ENCODE measurements at regions not wholly inside any gene's neighbourhood (a gene's known extent, or its start where the extent isn't known, plus 50 kb on each side); places are given as distances from the start of the nearest gene placed in this dataset.

DNA sequence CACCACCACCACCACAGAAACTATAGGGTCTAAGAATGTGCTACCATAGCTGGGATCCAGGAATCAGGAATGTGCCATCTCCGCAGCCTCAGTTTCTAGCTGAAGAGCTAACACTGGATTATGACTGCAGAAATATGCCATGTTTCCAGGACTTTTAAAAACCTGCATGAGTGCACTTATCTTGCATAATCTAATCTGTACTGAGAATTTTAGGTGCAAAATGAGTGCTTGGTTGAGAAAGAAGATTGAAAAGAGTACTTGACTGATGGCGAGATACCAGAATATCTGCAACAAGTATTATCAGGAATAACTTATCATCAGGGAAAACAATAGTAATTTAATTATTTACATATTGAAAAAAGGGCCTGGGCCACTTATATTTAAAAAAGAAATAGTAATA lies 97.2 kb upstream of the FAM216B start:
- Mint-ChIP-seq H3K36me3 (no peaks in the 10 kb centered on the region), H3K4me3 (no peak overlapping the region), H3K4me1 (peaks cover 6% of the 10 kb centered on the region; the same call in 1 of the 2 replicates), H3K27ac (no peak overlapping the region), H3K9me3 (peaks cover 4% of the 10 kb centered on the region; the same call in 1 of the 2 replicates), H3K27me3 (ENCODE audit: low read depth) (no peaks in the 10 kb centered on the region; the same call in 1 of the 2 replicates)
- CTCF ChIA-PET = no interaction called here
- ATAC-seq = no peak
- no peak for DNase-seq (ENCODE audit: low spot score)
- POLR2A ChIA-PET = no interaction called here
- TF ChIP-seq JUN (CRISPR knock-in tag; IDR thresholded peaks at IDR 0.05) = no peak
- no peak for TF ChIP-seq ATF1 (CRISPR knock-in tag; IDR thresholded peaks at IDR 0.05)
- TF ChIP-seq, protein P1, sequence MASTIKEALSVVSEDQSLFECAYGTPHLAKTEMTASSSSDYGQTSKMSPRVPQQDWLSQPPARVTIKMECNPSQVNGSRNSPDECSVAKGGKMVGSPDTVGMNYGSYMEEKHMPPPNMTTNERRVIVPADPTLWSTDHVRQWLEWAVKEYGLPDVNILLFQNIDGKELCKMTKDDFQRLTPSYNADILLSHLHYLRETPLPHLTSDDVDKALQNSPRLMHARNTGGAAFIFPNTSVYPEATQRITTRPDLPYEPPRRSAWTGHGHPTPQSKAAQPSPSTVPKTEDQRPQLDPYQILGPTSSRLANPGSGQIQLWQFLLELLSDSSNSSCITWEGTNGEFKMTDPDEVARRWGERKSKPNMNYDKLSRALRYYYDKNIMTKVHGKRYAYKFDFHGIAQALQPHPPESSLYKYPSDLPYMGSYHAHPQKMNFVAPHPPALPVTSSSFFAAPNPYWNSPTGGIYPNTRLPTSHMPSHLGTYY (CRISPR knock-in tag; IDR thresholded peaks at IDR 0.05) = no peak

DNA sequence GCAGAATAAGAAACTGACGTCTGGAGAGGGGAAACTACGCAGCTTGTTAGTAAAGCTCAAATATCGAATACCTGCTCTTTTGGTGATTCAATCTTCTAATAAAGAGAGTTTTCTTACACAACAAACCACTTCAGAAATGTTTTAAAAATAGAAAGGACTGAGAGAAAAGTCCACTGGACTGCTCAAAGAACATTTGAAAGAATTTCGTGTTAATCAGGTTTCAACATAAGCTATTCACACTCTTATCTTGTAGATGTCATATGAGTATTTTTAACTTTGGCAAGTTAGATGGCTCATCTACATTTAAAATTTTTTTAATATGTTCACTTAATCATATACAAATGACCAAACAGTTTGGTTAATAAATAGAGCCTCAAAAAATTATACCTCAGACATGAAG lies 95.6 kb upstream of the FAM216B start:
- no peak for TF ChIP-seq ZNF232 (CRISPR knock-in tag; IDR thresholded peaks at IDR 0.05)
- TF ChIP-seq FOXJ3 (CRISPR knock-in tag; IDR thresholded peaks at IDR 0.05; ENCODE audit: borderline replicate concordance) = no peak
- Mint-ChIP-seq H3K27me3 (ENCODE audit: low read depth) (no peaks in the 10 kb centered on the region), H3K9me3 (peaks cover 4% of the 10 kb centered on the region; the same call in 1 of the 2 replicates), H3K36me3 (no peaks in the 10 kb centered on the region), H3K4me1 (peaks cover 6% of the 10 kb centered on the region; the same call in 1 of the 2 replicates), H3K4me3 (no peak overlapping the region), H3K27ac (no peak overlapping the region)
- no peak for ATAC-seq
- ChIA-PET POLR2A (no interaction called here), CTCF (no interaction called here)
- no peak for DNase-seq (ENCODE audit: low spot score)

- H3K4me1 Mint-ChIP-seq = peaks cover 6% of the 10 kb centered on the region; the same call in 1 of the 2 replicates
Observed at GRCh38 chr13:42686165-42686564, 95.2 kb upstream of the FAM216B start.

More at GRCh38 chr13:42686165-42686564, 95.2 kb upstream of the FAM216B start:
- Mint-ChIP-seq H3K9me3 (peaks cover 4% of the 10 kb centered on the region; the same call in 1 of the 2 replicates), H3K4me3 (no peak overlapping the region), H3K27me3 (ENCODE audit: low read depth) (no peaks in the 10 kb centered on the region), H3K36me3 (no peaks in the 10 kb centered on the region), H3K27ac (no peak overlapping the region)
- ChIA-PET CTCF (no interaction called here), POLR2A (no interaction called here)
- ATAC-seq (no peak), DNase-seq (ENCODE audit: low spot score) (no peak)
- TF ChIP-seq ZBTB21 (CRISPR knock-in tag; IDR thresholded peaks at IDR 0.05; ENCODE audit: borderline replicate concordance) (no peak), GABPB1 (CRISPR knock-in tag; IDR thresholded peaks at IDR 0.05) (no peak), ATF1 (CRISPR knock-in tag; IDR thresholded peaks at IDR 0.05) (no peak), MLX (CRISPR knock-in tag; IDR thresholded peaks at IDR 0.05) (no peak), ZNF138 (CRISPR knock-in tag; conservative IDR thresholded peaks at IDR 0.05) (no peak), JUN (CRISPR knock-in tag; IDR thresholded peaks at IDR 0.05) (no peak), FOXK1 (CRISPR knock-in tag; IDR thresholded peaks at IDR 0.05) (no peak), NR2C2 (CRISPR knock-in tag; IDR thresholded peaks at IDR 0.05) (no peak), E2F4 (CRISPR knock-in tag; IDR thresholded peaks at IDR 0.05; ENCODE audit: borderline replicate concordance, low read depth) (no peak)
- TF ChIP-seq, protein P2, sequence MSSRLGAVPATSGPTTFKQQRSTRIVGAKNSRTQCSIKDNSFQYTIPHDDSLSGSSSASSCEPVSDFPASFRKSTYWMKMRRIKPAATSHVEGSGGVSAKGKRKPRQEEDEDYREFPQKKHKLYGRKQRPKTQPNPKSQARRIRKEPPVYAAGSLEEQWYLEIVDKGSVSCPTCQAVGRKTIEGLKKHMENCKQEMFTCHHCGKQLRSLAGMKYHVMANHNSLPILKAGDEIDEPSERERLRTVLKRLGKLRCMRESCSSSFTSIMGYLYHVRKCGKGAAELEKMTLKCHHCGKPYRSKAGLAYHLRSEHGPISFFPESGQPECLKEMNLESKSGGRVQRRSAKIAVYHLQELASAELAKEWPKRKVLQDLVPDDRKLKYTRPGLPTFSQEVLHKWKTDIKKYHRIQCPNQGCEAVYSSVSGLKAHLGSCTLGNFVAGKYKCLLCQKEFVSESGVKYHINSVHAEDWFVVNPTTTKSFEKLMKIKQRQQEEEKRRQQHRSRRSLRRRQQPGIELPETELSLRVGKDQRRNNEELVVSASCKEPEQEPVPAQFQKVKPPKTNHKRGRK (CRISPR knock-in tag; IDR thresholded peaks at IDR 0.05; ENCODE audit: borderline replicate concordance) = no peak
- TF ChIP-seq, protein P3, sequence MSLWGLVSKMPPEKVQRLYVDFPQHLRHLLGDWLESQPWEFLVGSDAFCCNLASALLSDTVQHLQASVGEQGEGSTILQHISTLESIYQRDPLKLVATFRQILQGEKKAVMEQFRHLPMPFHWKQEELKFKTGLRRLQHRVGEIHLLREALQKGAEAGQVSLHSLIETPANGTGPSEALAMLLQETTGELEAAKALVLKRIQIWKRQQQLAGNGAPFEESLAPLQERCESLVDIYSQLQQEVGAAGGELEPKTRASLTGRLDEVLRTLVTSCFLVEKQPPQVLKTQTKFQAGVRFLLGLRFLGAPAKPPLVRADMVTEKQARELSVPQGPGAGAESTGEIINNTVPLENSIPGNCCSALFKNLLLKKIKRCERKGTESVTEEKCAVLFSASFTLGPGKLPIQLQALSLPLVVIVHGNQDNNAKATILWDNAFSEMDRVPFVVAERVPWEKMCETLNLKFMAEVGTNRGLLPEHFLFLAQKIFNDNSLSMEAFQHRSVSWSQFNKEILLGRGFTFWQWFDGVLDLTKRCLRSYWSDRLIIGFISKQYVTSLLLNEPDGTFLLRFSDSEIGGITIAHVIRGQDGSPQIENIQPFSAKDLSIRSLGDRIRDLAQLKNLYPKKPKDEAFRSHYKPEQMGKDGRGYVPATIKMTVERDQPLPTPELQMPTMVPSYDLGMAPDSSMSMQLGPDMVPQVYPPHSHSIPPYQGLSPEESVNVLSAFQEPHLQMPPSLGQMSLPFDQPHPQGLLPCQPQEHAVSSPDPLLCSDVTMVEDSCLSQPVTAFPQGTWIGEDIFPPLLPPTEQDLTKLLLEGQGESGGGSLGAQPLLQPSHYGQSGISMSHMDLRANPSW (CRISPR knock-in tag; conservative IDR thresholded peaks at IDR 0.05; ENCODE audit: low read depth) = no peak

Data from WTC11 (cell line).